ENCODE measurements at regions not wholly inside any gene's neighbourhood (a gene's known extent, or its start where the extent isn't known, plus 50 kb on each side); places are given as distances from the start of the nearest gene placed in this dataset.

GRCh38 chr14:23694949-23695663, 58.9 kb downstream of the DHRS2 start:
- DNase-seq (ENCODE audit: insufficient read length, low spot score) = no peak
- FAIRE-seq = no peak

- no peak for FAIRE-seq
- DNase-seq (ENCODE audit: insufficient read length, low spot score) = no peak
These were observed 59.5 kb downstream of the DHRS2 start for GRCh38 chr14:23695664-23695999.

- no peak for FAIRE-seq
These were observed 60.6 kb downstream of the DHRS2 start for GRCh38 chr14:23696701-23697239.

GRCh38 chr14:23697680-23698079, 61.5 kb downstream of the DHRS2 start:
- DNase-seq (ENCODE audit: insufficient read length, low spot score) (no peak), FAIRE-seq (no peak)

More at GRCh38 chr14:23696701-23697239, 60.6 kb downstream of the DHRS2 start:
- DNase-seq (ENCODE audit: insufficient read length, low spot score) = no peak

- FAIRE-seq (no peak), DNase-seq (ENCODE audit: insufficient read length, low spot score) (no peak)
These were observed 66.7 kb downstream of the DHRS2 start for GRCh38 chr14:23702656-23703426.

DNA sequence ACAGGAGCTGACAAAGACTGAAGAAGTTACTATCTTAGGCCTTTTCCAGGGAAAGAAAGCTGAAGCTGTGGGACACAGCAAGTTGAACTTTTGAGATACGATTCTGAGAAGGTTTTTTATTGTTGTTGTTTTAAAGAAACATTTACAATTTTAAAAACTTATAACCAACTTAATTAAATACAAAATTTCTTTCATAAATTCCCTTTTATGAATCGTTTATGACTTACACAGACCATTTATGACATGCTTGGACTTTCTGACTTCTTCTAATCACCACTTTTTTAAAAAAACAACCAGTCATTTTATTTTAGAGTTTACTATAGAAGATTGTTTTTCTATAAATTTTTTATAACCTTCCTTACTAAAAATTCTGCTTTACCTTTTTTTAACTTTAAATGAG, 68.7 kb downstream of the DHRS2 start:
- DNase-seq (ENCODE audit: insufficient read length, low spot score) = no peak
- no peak for FAIRE-seq

DNA sequence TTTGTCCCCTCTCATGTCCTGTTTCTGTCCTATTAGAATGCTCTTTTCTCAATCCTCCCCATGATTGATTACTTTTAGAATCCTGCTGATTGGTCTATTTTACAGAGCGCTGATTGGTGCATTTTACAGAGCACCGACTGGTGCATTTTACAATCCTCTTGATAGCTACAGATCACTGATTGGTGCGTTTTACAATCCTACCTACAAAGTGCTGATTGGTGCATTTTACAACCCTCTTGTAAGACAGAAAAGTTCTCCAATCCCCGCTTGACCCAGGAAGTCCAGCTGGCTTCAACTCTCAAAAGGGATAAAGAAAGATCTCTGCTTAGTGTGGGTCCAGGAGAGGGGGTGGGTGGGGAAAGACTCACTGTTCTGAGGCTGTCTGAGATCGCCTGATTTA, 71.3 kb downstream of the DHRS2 start:
- DNase-seq (ENCODE audit: insufficient read length, low spot score) (no peak), FAIRE-seq (no peak)

DNA sequence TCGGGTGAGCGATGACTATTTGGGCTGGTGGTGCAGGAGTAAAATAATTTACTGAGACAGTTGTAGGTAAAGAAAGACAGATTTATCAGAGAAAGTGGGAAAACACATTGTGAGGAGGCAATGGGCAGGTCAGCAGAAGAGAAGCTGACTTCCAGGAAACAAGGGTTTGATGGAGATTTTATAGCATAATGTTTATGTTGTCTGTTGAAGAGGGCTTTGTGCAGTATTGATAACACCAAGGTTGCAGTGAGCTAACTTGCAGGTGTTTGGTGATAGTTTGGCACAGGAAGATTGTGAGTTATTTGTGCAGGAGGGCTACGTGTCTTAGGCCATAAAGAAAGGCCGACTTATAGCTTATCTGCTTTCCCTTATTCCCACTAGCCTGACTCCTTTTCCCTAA, 72.2 kb downstream of the DHRS2 start:
- FAIRE-seq (no peak), DNase-seq (ENCODE audit: insufficient read length, low spot score) (no peak)

DNA sequence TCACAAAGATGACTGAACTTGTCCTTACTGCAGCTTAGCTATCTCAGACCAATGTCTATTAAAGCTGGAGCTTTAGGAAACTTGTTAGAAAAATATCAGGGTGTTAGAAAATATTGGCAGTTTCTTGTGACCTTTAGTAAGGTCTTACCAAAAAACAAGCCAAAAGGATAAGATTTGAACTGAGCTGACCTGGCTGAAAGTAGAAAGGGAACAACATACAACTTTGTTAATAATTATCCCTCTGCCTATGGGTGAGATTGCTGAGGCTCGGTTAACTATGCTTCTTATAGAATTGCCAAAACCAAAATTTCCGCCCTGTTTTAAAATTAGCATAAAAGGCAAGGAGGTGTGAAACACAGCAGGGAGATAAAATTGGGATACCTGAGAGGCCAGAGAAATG, 73.8 kb downstream of the DHRS2 start:
- no peak for FAIRE-seq
- no peak for DNase-seq (ENCODE audit: insufficient read length, low spot score)

GRCh38 chr14:23712287-23712686, 76.1 kb downstream of the DHRS2 start:
- no peak for FAIRE-seq
- no peak for DNase-seq (ENCODE audit: insufficient read length, low spot score)

DNA sequence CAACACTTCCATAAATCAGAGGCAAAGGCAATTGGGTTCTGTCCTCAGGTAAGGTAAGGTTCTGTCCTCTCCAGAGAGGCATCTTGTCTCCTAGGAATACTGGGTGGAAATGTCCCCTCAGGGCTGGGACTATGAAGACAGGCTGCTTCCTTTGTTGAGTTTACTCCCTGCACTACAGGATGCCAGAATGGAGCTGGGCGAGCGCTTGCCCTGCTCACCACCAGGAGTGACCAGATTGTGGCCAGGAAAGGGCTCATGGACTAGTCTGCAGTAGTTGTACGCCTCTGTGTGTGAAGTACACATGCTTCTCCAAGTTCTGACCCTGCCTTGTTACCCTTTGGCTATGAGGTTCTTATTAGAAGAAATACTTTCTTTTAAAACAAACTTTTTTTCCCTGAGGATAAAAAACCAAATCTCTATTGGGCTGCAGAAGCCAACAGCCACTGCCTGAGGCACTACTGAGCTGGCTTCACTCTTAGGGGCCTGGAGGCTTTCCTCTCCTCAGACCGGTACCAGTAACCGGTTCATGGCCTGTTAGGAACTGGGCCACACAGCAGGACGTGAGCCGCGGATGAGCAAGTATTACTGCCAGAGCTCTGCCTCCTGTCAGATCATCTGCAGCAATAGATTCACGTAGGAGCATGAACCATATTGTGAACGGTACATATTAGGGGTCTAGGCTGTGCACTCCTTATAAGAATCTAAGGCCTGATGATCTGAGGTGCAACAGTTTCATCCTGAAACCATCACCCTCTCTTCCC, 83.2 kb downstream of the DHRS2 start:
- DNase-seq (ENCODE audit: insufficient read length, low spot score) = no peak
- FAIRE-seq = no peak

DNA sequence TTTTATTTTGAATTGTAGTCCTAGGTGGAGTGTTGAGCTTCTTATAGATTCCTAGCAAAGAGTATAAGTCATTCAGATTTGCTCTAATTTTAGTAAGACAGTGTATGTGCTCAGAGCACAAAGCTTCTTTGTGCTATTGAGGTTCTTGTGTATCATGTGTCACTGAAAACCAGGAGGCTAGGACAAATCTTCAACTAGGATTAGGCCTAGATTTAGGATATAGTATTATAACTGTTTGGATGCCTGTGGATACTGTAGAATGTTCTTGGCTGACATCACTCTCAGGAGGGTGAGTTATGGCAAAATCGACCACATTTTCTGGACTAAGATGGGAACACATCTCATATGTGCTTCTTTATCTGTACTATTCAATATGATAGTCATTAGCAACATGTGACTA, 86.5 kb downstream of the DHRS2 start:
- FAIRE-seq (no peak), DNase-seq (ENCODE audit: insufficient read length, low spot score) (no peak)

DNA sequence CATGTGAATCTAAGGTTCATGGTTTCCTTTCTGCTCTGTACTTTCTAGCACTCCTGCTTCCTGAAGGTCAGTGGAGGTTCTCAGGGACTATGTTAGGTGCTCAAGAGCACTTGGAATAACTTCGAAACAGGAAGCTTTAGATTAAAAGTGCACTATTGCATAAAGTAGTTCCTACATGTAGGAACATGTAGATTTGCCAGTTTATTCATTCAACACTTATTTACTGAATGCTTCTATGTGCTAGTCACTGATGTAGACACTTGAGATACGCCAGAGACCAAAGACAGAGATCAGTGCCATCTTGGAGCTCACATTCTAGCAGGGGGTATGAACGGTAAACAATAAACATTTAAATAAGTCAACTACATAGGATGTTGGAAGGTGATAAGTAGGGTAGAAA, 87.7 kb downstream of the DHRS2 start:
- FAIRE-seq = no peak
- no peak for DNase-seq (ENCODE audit: insufficient read length, low spot score)

GRCh38 chr14:23725528-23725927, 89.4 kb downstream of the DHRS2 start:
- DNase-seq (ENCODE audit: insufficient read length, low spot score) = no peak
- FAIRE-seq = no peak

DNA sequence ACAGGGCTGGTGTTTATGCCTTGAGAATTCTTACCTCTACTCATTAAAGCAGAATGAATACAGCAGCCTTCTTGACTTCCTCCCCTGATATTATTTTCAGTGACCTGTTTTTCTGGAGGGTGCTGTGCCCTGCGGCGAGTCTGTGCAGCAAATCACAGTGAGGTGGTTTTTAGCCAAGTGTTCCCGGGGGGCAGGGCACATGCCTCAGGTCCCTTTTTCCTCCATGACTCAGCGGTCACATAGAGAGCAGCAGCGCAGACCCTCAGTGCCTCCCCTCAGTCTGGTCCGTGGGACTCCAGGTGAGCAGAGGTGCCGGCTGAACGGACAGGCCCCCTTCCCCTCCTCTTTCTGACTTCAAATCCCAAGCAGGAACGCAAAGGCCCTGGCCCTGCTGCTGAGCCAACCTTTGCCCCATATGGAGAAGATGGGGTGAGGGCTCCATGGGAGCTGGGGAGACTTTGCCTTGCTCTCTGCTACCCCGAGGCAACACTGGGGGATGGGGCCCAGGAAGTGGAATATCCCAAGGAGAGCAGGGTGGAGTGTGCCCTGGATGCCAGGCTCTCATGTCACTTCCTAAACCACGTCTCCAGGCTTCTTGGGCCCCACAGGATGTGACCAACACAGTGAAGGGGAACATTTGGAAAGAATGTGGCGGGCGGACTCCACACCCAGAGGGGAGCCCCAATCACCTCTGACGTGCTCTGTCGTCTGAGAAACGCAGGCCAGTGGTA, 90.0 kb downstream of the DHRS2 start:
- no peak for DNase-seq (ENCODE audit: insufficient read length, low spot score)
- FAIRE-seq = no peak

DNA sequence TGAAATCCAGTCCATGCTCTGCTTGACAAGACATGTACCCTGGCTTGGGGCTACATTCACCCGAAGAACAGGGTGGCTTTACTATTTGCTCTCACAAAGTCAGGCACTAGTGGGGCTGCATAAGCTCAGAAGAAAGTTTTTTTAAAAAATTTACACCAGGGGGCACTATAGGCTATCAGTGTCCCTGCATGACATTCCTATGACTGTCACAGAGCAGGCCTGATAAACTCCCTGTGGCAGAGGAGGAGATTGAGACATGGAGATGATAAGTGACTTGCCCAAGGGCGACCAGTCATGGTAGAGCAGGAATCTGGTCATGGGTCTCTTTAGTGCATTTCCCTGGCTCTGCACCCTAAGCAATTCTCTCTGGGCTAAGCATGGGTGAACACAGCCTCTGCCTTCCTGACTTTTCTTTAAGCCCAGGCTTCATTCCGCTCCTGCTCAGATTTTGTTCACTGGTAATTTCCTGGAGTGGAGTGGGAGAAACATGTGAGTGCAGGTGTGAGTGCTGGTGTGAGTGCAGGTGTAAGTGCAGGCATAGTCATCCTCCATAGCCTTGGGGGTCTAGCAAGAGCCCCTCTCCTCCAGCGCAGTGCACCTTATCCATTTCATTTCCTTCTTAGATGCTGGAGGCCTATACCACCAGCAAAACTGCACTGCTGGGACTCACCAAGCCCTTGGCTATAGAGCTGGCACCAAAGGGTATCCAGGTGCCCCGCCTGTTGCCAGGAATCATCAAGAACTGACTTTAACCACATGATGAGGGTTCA, 91.6 kb downstream of the DHRS2 start:
- peak; percentile 17 for DNase-seq (ENCODE audit: insufficient read length, low spot score)
- FAIRE-seq = peak; percentile 8

DNA sequence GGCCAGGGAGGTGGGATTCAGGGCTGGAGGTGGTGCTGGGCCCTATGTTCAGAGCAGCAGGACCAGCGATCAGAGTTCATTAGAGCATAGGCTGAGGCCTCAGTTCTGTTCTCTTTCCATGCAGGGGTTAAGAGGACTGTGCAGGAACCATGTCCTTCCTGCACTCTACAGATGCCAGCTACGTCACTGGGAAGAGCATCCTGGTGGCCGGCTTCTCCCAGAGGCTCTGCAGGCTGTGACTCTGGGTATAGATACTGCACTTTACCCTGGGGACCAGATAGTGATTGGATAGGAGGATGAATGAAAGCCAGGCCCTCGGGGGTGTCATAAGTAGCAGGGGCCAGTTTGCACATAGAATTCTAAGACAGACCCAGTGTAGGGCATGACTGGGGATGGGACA, 92.6 kb downstream of the DHRS2 start:
- FAIRE-seq = no peak
- DNase-seq (ENCODE audit: insufficient read length, low spot score) = no peak

- DNase-seq (ENCODE audit: insufficient read length, low spot score) = no peak
- no peak for FAIRE-seq
These were observed 93.7 kb downstream of the DHRS2 start for GRCh38 chr14:23729720-23730387.

DNA sequence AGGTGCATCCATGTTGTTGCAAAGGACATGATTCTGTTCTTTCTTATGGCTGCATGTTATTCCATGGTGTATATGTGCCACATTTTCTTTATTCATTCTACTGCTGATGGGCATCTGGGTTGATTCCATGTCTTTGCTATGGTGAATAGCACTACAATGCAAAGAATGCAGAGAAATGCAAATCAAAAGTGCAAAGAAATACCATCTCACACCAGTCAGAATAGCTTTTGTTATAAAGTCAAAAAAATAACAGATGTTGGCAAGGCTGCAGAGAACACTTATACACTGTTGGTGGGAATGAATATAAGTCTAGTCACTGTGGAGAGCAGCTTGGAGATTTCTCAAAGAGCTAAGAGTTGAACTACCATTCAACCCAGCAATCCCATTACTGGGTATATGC, 99.2 kb downstream of the DHRS2 start:
- DNase-seq (ENCODE audit: insufficient read length, low spot score) (no peak), FAIRE-seq (no peak)
